ENCODE measurements at regions not wholly inside any gene's neighbourhood (a gene's known extent, or its start where the extent isn't known, plus 50 kb on each side); places are given as distances from the start of the nearest gene placed in this dataset.

DNA sequence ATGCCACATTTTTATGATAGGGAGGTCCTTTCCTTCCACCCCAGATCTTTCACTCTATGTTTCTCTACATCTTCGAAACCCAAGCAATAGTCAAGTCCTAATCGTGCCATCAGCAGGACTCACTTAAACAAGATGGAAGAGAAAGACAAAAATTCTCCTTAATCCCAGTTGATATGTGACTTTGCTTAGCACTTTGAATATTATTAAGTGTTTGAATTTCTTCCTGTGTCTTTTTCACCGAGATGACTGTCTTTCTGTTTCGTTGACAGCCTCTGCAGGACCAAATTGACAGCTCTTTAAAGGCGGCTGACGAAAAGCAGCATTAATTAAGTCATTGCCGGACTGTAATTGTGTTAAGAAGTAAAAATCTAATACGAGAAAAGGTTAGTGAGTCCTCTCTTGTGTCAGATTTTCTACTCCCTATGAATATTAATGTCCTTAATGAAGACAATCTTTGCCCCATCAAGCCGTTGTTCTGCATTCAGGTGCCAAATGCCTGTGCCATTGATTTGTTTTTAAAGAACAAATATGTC lies 208.8 kb upstream of the TSHZ2 start:
- TF ChIP-seq POLR2A (IDR thresholded peaks at IDR 0.05; ENCODE audit: low read depth, low read length) (no peak), POLR2AphosphoS5 (IDR thresholded peaks at IDR 0.05; ENCODE audit: low read depth, low read length) (no peak)

All from GM12892 (cell line).